ENCODE measurements at regions not wholly inside any gene's neighbourhood (a gene's known extent, or its start where the extent isn't known, plus 50 kb on each side); places are given as distances from the start of the nearest gene placed in this dataset.

DNA sequence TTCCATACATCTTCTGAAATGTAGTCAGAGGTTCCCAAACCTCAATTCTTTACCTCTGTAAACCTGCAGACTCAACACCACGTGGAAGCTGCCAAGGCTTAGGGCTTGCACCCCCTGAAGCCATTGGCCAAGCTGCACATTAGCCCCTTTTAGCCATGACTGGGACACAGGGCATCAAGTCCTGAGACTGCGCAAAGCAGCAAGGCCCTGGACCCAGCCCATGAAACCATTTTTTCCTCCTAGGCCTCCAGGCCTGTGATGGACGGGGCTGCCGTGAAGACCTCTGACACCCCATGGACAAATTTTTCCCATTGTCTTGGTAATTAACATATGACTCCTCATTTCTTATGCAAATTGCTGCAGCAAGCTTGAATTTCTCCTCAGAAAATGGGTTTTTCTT lies 727.8 kb downstream of the C6orf118 start:
- TF ChIP-seq, protein P1, sequence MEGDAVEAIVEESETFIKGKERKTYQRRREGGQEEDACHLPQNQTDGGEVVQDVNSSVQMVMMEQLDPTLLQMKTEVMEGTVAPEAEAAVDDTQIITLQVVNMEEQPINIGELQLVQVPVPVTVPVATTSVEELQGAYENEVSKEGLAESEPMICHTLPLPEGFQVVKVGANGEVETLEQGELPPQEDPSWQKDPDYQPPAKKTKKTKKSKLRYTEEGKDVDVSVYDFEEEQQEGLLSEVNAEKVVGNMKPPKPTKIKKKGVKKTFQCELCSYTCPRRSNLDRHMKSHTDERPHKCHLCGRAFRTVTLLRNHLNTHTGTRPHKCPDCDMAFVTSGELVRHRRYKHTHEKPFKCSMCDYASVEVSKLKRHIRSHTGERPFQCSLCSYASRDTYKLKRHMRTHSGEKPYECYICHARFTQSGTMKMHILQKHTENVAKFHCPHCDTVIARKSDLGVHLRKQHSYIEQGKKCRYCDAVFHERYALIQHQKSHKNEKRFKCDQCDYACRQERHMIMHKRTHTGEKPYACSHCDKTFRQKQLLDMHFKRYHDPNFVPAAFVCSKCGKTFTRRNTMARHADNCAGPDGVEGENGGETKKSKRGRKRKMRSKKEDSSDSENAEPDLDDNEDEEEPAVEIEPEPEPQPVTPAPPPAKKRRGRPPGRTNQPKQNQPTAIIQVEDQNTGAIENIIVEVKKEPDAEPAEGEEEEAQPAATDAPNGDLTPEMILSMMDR (IDR thresholded peaks at IDR 0.05; ENCODE audit: low read depth, low read length, poor library complexity, severe bottlenecking): no peak
- no peak for TF ChIP-seq EZH2phosphoT487 (IDR thresholded peaks at IDR 0.05; ENCODE audit: borderline replicate concordance, low read length)
